ENCODE measurements at regions not wholly inside any gene's neighbourhood (a gene's known extent, or its start where the extent isn't known, plus 50 kb on each side); places are given as distances from the start of the nearest gene placed in this dataset.

GRCh38 chr2:455015-455705 is 167.3 kb upstream of the ALKAL2 start:
- TF ChIP-seq CTCF (IDR thresholded peaks at IDR 0.05; ENCODE audit: extremely low read depth in 1 of 2, insufficient read depth in 1 of 2, low read depth in 1 of 2, low read length in 2 of 2) (no peak), POLR2A (IDR thresholded peaks at IDR 0.05; ENCODE audit: low read depth, low read length) (no peak), MYC (IDR thresholded peaks at IDR 0.05; ENCODE audit: low read depth, low read length) (no peak), EZH2 (IDR thresholded peaks at IDR 0.05; ENCODE audit: borderline replicate concordance, low read depth, low read length, severe bottlenecking) (no peak), GATA2 (IDR thresholded peaks at IDR 0.05; ENCODE audit: insufficient read depth, insufficient read length, low read depth, low read length) (no peak), POLR2AphosphoS5 (IDR thresholded peaks at IDR 0.05; ENCODE audit: insufficient read depth, low read depth, low read length) (no peak), MAX (IDR thresholded peaks at IDR 0.05; ENCODE audit: insufficient read depth, insufficient read length) (no peak), JUN (IDR thresholded peaks at IDR 0.05; ENCODE audit: borderline replicate concordance, insufficient read depth, insufficient read length, low read depth) (no peak)

Measured in endothelial cell of umbilical vein (primary cell).